ENCODE measurements at regions not wholly inside any gene's neighbourhood (a gene's known extent, or its start where the extent isn't known, plus 50 kb on each side); places are given as distances from the start of the nearest gene placed in this dataset.
"Not testable (repeated sequence)": the region's sequence is repeated elsewhere in the genome, so short reads cannot be mapped to it uniquely, and the experiment has no call there.

- no peak for DNase-seq
Observed at GRCh38 chr4:28449085-28449484, 1588.4 kb downstream of the STIM2 start.

DNA sequence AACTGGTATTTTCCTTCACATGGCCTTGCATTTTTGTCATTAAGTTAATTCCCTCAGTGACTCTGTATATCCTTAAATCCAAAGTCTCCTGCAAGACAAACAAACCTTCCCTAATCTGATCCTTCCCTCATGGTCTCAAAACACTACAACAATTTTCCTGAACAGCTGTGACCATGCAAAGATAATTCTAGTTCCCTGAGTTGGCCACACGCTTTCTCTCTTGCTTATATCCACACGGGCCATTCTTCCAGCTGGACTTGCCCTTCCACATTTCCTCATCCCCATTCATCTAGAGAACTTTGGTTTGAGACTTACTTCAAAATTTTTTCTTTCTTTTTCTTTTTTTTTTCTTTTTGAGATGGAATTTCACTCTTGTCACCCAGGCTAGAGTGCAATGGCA, 1590.7 kb downstream of the STIM2 start:
- no peak for DNase-seq

GRCh38 chr4:28462766-28463700, 1602.4 kb downstream of the STIM2 start:
- DNase-seq: no peak

- DNase-seq: no peak
Observed at GRCh38 chr4:28464823-28465222, 1604.2 kb downstream of the STIM2 start.

GRCh38 chr4:28466886-28467285, 1606.2 kb downstream of the STIM2 start:
- DNase-seq: not testable (repeated sequence)

GRCh38 chr4:28469387-28469786, 1608.7 kb downstream of the STIM2 start:
- DNase-seq: no peak

GRCh38 chr4:28469886-28470285, 1609.2 kb downstream of the STIM2 start:
- DNase-seq: no peak

GRCh38 chr4:28475381-28475780, 1614.7 kb downstream of the STIM2 start:
- DNase-seq: no peak

GRCh38 chr4:28479666-28480065, 1619.0 kb downstream of the STIM2 start:
- no peak for DNase-seq

- no peak for DNase-seq
Observed at GRCh38 chr4:28481565-28481964, 1620.9 kb downstream of the STIM2 start.

DNA sequence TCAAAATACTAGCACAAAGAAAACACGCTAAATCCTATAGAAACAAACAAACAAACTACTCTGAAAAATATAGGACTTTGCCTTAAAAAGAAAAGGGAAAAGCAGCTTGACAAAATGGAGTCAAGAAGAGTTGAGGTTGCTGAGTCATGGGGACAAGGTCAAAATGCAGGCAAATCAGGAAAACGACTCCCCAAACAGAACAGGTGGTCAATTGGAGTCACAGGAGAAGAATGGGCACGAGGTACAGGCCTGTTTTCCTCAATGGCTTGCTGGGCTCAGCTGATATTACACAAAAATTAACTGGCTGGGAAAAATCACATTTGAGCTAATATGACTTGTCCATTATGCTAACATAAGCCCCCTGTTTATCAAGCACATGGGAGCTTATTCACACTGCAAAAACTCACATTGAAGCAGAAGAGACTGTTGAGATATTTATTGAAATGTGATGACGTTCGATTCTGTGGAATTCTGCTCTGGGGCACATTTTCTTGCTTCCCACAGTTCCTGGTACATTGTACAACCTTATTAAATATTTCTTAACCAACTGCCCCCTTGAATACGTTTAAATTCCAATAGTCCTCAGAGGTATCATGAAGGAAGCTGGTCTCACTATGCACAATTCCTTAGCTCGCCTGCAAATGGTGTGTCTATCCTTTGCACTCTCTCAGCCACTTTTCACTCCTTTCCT, 1622.1 kb downstream of the STIM2 start:
- no peak for DNase-seq

GRCh38 chr4:28488021-28488420, 1627.4 kb downstream of the STIM2 start:
- DNase-seq: no peak

DNA sequence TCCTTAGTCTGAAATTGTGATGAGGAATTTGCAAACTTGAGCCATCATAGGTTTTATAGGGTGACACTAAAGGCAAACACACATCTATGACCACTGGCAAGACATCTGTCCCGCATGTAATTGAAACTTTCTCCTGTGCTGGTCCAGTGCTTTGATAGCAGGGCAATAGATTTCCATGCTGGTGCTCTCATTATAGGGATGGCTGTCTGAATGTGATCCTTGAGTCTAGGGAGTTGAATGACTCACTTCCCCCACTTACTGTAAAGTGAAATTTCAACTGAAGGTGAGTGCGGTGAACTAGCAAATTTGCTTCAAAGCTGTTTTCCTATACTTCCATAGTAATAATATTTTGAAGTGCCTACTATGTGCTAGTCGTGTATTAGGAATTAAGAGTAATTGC, 1630.0 kb downstream of the STIM2 start:
- DNase-seq: no peak

- no peak for DNase-seq
Observed at GRCh38 chr4:28505064-28505463, 1644.4 kb downstream of the STIM2 start.

GRCh38 chr4:28508636-28509035, 1648.0 kb downstream of the STIM2 start:
- no peak for DNase-seq

DNA sequence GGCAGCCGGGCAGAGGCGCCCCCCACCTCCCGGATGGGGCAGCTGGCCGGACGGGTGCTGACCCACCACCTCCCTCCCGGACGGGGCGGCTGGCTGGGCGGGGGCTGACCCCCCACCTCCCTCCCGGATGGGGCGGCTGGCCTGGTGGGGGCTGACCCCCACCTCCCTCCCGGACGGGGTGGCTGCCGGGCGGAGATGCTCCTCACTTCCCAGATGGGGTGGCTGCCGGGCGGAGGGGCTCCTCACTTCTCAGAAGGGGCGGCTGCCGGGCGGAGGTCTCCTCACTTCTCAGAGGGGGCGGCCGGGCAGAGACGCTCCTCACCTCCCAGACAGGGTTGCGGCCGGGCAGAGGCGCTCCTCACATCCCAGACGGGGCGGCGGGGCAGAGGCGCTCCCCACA, 1654.1 kb downstream of the STIM2 start:
- not testable (repeated sequence) for DNase-seq

DNA sequence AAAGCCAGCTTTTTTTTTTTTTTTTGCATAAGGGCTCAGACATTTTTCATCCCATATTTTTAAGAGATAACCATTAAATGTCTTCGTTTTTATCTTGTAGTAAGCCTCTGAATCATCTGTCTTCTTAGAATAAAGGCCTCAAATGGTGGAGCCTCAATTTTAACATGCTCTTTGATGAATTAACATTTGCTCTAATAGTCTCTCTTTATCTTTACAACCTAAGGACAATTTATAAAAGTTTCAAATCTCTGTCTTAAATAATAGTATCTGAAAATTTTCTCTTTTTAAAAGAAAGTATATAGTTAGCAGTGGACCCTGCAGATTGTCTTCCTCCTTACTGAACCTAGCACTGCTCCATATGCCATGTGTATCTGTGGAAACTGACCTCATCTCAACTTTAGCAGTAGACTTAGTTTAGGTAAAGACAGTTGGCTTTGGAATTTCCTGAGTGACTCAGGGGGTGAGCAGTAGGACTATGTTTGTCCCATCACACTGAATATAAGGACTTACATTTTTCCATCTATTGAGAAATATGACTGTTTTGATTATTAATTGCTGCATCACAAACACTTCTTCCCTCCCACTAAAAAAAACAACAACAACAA, 1658.0 kb downstream of the STIM2 start:
- no peak for DNase-seq

- no peak for DNase-seq
Observed at GRCh38 chr4:28523681-28524190, 1663.1 kb downstream of the STIM2 start.

DNA sequence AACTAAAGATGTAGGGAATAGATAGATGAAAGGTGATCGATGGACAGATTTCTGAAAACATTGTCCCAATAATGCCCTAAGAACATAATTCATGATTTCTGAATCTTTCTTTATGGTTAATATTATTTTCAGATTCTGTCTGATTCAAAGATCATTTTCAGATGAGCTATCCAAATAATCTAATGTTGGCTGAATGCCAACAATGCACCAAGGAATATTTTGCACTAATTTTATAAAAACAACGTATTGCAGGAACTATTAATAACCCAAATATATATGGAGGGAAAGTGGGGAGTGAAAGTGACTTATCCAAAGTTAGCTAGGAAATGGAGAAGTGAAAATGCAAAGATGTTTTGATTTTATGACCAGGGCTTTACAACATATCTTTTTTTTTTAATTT, 1675.5 kb downstream of the STIM2 start:
- DNase-seq: no peak

DNA sequence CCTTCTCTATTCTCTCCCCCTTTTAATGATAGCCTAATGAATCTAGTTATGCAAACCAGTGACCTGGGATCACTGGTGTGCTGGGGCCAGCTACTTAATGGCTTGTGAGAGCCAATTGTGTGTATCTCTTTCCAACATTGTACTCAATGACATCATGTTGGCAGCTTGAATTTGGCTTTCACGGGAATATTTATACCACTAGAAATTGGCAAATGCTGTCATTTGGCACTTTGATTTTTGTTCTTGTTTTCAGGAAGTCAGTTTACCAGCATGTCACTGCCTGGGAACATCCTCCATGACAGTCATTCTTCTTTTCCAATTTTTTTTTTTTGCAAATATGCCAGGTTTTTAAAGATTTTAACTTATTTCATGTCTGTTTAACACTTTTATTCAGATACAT, 1685.3 kb downstream of the STIM2 start:
- DNase-seq: no peak

DNA sequence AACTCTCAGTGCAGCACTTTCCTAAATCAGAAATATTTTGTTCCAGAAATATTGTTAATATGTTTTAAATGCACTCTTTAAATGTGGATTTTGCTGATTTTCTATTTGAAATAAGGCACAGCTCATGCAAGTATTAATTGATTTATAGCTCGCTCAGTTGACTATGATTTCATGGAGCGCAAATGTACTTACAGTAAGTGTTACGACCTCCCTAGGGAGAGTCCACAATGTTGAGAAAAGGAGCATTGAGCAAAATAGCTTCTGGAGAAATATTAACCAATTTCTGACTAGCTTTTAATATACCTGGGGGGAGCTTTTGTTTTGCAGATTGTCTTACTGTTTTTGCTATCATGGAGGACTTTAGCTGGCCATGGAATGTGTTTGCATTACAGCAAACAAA, 1687.5 kb downstream of the STIM2 start:
- DNase-seq: no peak

GRCh38 chr4:28548594-28548993, 1688.0 kb downstream of the STIM2 start:
- no peak for DNase-seq

DNA sequence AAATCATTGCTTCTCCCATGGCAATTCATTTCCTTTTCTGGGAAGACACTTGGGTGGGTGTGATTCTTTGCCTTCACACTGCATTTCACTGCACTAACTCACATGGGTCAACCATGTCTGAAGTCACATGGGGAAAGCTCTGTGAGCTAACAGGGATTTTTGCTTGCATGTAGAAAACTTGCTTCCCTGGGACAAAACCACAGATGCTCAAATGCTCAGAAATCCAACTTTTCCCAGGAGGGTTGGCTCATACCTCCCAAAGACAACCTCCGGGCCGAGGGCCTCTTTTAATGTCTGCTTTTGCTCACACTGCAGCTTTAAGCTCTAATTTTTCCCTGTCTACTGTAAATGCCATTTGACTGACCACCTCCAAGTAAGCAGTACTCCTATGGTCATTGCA, 1695.2 kb downstream of the STIM2 start:
- no peak for DNase-seq

DNA sequence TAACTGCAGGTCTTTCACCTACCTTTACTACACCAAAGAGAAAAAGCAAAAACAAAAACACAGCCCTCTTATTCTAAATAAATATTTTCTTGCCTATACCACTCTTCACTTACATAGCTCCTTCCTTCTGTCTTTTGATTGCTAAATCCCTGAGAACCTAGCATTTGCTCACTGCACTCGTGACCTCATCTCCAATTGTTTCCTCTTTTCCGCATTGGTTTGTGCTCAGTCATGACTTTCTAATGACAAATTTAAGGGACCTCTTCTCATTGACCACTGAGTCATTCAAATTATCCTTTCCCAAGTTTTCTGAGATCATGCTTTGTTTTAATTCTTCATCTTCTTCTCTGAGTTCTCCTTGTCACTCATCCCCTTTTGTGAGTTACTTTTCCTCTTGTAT, 1697.1 kb downstream of the STIM2 start:
- no peak for DNase-seq

Measured in stimulated activated CD8-positive, alpha-beta memory T cell treated with anti-CD3 and anti-CD28 coated beads, Interleukin-4, amount 100 ng/mL, for 48 hours (primary cell).